Glutamatergic neuron (in vitro differentiated cells): ENCODE measurements at regions not wholly inside any gene's neighbourhood (a gene's known extent, or its start where the extent isn't known, plus 50 kb on each side); places are given as distances from the start of the nearest gene placed in this dataset.

Experiments
- DNase-seq: peaks from one replicate; pipeline ENCODE4 v3.0.0; 2022
- H3K27ac Mint-ChIP-seq: one replicate; pipeline ENCODE4 v1.8.0; 2020; ENCODE audit warnings: mild to moderate bottlenecking, mixed read lengths, inconsistent platforms; ENCODE audit not compliant: unreplicated experiment
- H3K27me3 Mint-ChIP-seq: one replicate; pipeline ENCODE4 v1.8.0; 2020; ENCODE audit warnings: mild to moderate bottlenecking, moderate library complexity, mixed read lengths, inconsistent platforms; ENCODE audit not compliant: unreplicated experiment
- H3K36me3 Mint-ChIP-seq: one replicate; pipeline ENCODE4 v1.8.0; 2020; ENCODE audit warnings: mild to moderate bottlenecking, mixed read lengths, inconsistent platforms; ENCODE audit not compliant: unreplicated experiment
- H3K4me1 Mint-ChIP-seq: one replicate; pipeline ENCODE4 v1.8.0; 2020; ENCODE audit warnings: mild to moderate bottlenecking, low read depth, mixed read lengths, inconsistent platforms; ENCODE audit not compliant: unreplicated experiment
- H3K4me3 Mint-ChIP-seq: one replicate; pipeline ENCODE4 v1.8.0; 2020; ENCODE audit warnings: mild to moderate bottlenecking, mixed read lengths, inconsistent platforms; ENCODE audit not compliant: unreplicated experiment
- H3K9me3 Mint-ChIP-seq: one replicate; pipeline ENCODE4 v1.8.0; 2020; ENCODE audit warnings: mild to moderate bottlenecking, moderate library complexity, mixed read lengths, inconsistent platforms; ENCODE audit not compliant: unreplicated experiment
- TF ChIP-seq, protein P1 (sequence below): fragments of 200-600 bp; sonication (generic); IDR thresholded peaks from one replicate; pipeline ENCODE4 v1.5.0; 2021; ENCODE audit not compliant: partially characterized antibody, unreplicated experiment

DNA sequence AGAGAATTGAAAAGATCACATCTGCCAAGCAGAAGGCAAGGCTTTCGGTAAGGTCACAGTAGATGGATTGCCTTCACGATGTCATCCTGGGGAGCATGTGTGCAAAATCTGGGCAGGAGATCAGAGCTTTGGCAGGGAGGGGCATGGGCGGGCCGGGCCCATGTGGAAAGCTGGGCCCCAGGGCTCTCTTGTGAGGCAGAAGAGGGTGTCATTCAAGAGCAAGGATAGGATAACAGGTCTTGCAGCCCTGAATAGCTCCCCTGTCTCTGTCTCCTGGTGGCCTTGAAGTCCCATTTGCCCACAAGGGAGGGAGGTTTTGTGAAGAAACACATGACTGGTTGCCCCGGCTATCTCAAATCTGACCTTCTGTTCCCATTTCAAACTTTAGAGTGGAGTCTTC, 172.0 kb downstream of the OPA1 start:
- Mint-ChIP-seq H3K4me3 (no peak overlapping the region), H3K9me3 (peaks cover 6% of the 10 kb centered on the region), H3K27me3 (peaks cover 3% of the 10 kb centered on the region), H3K27ac (no peak overlapping the region), H3K36me3 (peaks cover 11% of the 10 kb centered on the region), H3K4me1 (peaks cover 18% of the 10 kb centered on the region)
- DNase-seq = no peak
- TF ChIP-seq, protein P1, sequence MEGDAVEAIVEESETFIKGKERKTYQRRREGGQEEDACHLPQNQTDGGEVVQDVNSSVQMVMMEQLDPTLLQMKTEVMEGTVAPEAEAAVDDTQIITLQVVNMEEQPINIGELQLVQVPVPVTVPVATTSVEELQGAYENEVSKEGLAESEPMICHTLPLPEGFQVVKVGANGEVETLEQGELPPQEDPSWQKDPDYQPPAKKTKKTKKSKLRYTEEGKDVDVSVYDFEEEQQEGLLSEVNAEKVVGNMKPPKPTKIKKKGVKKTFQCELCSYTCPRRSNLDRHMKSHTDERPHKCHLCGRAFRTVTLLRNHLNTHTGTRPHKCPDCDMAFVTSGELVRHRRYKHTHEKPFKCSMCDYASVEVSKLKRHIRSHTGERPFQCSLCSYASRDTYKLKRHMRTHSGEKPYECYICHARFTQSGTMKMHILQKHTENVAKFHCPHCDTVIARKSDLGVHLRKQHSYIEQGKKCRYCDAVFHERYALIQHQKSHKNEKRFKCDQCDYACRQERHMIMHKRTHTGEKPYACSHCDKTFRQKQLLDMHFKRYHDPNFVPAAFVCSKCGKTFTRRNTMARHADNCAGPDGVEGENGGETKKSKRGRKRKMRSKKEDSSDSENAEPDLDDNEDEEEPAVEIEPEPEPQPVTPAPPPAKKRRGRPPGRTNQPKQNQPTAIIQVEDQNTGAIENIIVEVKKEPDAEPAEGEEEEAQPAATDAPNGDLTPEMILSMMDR = no peak

DNA sequence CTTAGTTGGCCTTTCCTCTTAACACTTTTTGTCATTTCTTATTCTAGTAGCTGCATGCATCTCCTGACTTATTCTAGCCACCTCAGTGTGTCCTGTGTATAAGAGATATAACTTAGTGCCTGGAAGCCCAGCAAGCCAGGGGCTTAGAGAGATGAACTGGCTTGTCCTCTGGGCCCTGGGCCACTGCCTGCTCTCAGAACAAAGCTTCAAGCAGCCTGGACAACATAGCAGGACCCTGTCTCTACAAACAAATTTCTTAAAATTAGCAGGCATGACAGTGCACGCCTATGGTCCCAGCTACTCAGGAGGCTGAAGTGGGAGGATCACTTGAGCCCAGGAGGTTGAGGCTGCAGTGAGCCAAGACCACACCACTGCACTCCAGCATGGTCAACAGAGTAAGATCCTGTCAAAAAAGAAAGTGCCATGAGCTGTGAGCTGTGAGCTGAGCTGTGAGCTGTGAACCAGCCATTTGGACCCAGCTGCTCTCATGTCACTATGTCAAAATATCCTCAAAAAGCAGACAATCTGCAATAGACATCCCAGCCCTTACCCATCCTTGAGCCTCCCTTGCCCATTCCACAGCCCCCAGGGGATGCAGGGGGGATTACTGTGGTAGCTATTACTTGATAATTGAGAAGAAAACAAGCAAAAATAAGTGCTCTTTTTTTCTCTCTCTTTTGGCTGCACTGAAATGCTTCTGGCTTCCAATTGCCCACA, 174.5 kb downstream of the OPA1 start:
- Mint-ChIP-seq H3K36me3 (peaks cover 11% of the 10 kb centered on the region), H3K4me1 (peaks cover 25% of the 10 kb centered on the region), H3K27me3 (peaks cover 3% of the 10 kb centered on the region), H3K9me3 (peaks cover 5% of the 10 kb centered on the region), H3K27ac (peak overlapping the region; percentile 78), H3K4me3 (no peak overlapping the region)
- peak; percentile 36 for DNase-seq
- TF ChIP-seq, protein P1 = no peak

DNA sequence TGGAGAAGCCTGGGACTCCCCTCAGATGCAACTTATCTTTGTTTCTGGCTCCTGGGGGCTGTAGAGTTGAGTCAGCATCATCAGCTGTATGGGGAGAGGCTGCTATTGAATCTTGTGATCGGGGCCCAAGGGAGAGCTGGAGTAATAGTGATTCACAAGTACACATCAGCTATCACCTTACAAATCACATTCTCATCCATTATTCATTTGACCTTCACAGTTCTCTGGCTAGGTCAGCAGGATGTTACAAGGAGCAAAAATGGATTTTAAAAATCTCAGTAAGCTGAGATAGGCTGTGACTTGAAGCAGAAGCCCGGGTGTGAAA, 175.0 kb downstream of the OPA1 start:
- Mint-ChIP-seq H3K4me1 (peaks cover 29% of the 10 kb centered on the region), H3K27me3 (peaks cover 3% of the 10 kb centered on the region), H3K36me3 (peaks cover 11% of the 10 kb centered on the region), H3K9me3 (peaks cover 5% of the 10 kb centered on the region), H3K4me3 (no peak overlapping the region), H3K27ac (peak overlapping the region; percentile 78)
- no peak for DNase-seq
- TF ChIP-seq, protein P1 = no peak

DNA sequence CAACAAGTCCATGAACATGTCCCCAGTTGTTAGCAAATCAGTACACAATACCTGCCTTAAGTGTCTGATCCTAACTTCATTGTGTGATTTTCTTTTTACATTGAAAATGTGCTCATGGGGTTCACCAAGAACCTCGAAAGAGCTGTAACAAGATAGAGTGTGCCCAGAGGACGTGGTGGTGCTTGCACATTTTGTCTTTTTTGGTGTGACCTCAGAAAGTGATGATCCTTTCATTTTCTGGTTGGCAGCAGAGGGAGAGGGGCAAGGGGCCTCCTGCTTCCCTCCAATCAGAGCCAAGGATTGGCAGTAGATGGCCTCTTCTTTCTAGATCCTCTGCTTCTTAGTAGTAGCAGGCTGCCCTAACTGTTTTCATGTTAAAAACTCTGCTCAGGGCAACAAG, 176.4 kb downstream of the OPA1 start:
- no peak for DNase-seq
- Mint-ChIP-seq H3K9me3 (peaks cover 5% of the 10 kb centered on the region), H3K4me1 (peaks cover 29% of the 10 kb centered on the region), H3K36me3 (peaks cover 2% of the 10 kb centered on the region), H3K4me3 (no peak overlapping the region), H3K27me3 (peaks cover 3% of the 10 kb centered on the region), H3K27ac (no peak overlapping the region)
- TF ChIP-seq, protein P1 = no peak

DNA sequence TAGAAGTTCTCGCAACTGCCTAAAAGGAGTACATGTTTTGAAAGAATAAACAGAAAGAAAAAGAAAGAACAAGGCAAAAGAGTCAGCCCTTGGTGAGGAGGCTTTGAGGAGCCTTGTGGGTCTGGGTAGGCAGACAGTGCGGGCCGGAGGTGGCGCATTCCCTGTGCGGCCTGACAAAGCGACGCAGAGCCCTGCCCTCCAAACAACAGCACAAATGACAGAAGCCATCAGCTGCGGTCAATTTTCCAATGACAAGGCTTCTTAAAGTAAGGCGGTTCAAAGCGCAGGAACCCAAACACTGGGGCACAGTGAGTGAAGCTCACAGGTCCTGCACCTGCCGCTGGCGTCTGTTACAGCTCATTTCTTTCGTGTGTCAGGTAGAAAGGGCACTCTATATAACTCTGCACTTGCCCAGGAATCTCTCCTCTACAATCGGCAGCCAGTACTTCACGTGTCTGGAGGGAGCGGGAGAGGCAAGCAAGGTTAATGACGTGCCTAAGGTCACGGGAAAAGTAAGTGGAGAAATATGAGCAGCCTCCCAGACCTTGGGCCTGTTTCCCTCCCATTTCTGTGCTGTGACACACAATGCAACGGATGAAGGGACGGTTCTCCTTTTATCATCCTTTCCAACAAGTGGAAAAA, 178.1 kb downstream of the OPA1 start:
- TF ChIP-seq, protein P1 = no peak
- no peak for DNase-seq
- H3K9me3 Mint-ChIP-seq = peaks cover 5% of the 10 kb centered on the region
- no peak overlapping the region for H3K27ac Mint-ChIP-seq
- H3K36me3 Mint-ChIP-seq = no peaks in the 10 kb centered on the region
- H3K4me1 Mint-ChIP-seq = peaks cover 44% of the 10 kb centered on the region
- H3K4me3 Mint-ChIP-seq = no peak overlapping the region
- peaks cover 2% of the 10 kb centered on the region for H3K27me3 Mint-ChIP-seq
